ENCODE measurements at regions not wholly inside any gene's neighbourhood (a gene's known extent, or its start where the extent isn't known, plus 50 kb on each side); places are given as distances from the start of the nearest gene placed in this dataset.

GRCh38 chr5:23269981-23270380 is 237.4 kb upstream of the PRDM9 start:
- TF ChIP-seq TARDBP (IDR thresholded peaks at IDR 0.05) (no peak), FOXA1 (IDR thresholded peaks at IDR 0.05) (no peak), NFRKB (IDR thresholded peaks at IDR 0.05) (no peak), HDGF (IDR thresholded peaks at IDR 0.05; ENCODE audit: borderline replicate concordance) (no peak), SP1 (IDR thresholded peaks at IDR 0.05) (no peak), FOXM1 (IDR thresholded peaks at IDR 0.05; ENCODE audit: borderline replicate concordance) (no peak)
- TF ChIP-seq, protein P1, sequence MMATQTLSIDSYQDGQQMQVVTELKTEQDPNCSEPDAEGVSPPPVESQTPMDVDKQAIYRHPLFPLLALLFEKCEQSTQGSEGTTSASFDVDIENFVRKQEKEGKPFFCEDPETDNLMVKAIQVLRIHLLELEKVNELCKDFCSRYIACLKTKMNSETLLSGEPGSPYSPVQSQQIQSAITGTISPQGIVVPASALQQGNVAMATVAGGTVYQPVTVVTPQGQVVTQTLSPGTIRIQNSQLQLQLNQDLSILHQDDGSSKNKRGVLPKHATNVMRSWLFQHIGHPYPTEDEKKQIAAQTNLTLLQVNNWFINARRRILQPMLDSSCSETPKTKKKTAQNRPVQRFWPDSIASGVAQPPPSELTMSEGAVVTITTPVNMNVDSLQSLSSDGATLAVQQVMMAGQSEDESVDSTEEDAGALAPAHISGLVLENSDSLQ (IDR thresholded peaks at IDR 0.05) = no peak

Data from HEK293T (cell line).